ENCODE measurements at regions not wholly inside any gene's neighbourhood (a gene's known extent, or its start where the extent isn't known, plus 50 kb on each side); places are given as distances from the start of the nearest gene placed in this dataset.

GRCh38 chr1:5375481-5375880 is 616.7 kb downstream of the NPHP4 start:
- H3K4me3 ChIP-seq = no peak overlapping the region
- no peak overlapping the region for H3K27ac ChIP-seq
- no peaks in the 10 kb centered on the region for H3K9me3 ChIP-seq
- DNase-seq (peak in 1 of 3 donors; percentile 80), ATAC-seq (peak in 2 of 4 donors; percentile 18 to 79)
- 3% methylated on average over 3 of the region's 6 CpGs for WGBS (ENCODE audit: insufficient coverage, low coverage, low lambda C conversion rate, missing lambda C conversion rate)
- TF ChIP-seq POLR2A (IDR thresholded peaks at IDR 0.05) (no peak), CTCF (IDR thresholded peaks at IDR 0.05) (no peak)
- H3K27me3 ChIP-seq = no peaks in the 10 kb centered on the region
- no peaks in the 10 kb centered on the region for H3K36me3 ChIP-seq
- intact Hi-C loops (cut with DNase I) = no loop called here
- H3K4me1 ChIP-seq = no peaks in the 10 kb centered on the region

- H3K27me3 ChIP-seq = no peaks in the 10 kb centered on the region
- DNase-seq (no peak), ATAC-seq (no peak)
- intact Hi-C loops (cut with DNase I) = no loop called here
- H3K36me3 ChIP-seq = no peaks in the 10 kb centered on the region
- WGBS (ENCODE audit: insufficient coverage, low coverage, low lambda C conversion rate, missing lambda C conversion rate) = 40% methylated on average over 1 of the region's 4 CpGs
- no peak overlapping the region for H3K4me3 ChIP-seq
- no peaks in the 10 kb centered on the region for H3K4me1 ChIP-seq
- H3K9me3 ChIP-seq = no peaks in the 10 kb centered on the region
- no peak overlapping the region for H3K27ac ChIP-seq
- TF ChIP-seq POLR2A (IDR thresholded peaks at IDR 0.05) (no peak), CTCF (IDR thresholded peaks at IDR 0.05) (no peak)
Measured at GRCh38 chr1:5374192-5374591, 618.0 kb downstream of the NPHP4 start.

- Histone ChIP-seq H3K27me3 (no peaks in the 10 kb centered on the region), H3K4me1 (no peaks in the 10 kb centered on the region), H3K27ac (no peak overlapping the region), H3K36me3 (no peaks in the 10 kb centered on the region), H3K9me3 (no peaks in the 10 kb centered on the region), H3K4me3 (no peak overlapping the region)
- DNase-seq (no peak), ATAC-seq (no peak)
- TF ChIP-seq POLR2A (IDR thresholded peaks at IDR 0.05) (no peak), CTCF (IDR thresholded peaks at IDR 0.05) (no peak)
- intact Hi-C loops (cut with DNase I) = no loop called here
- 87% methylated on average over 3 of the region's 4 CpGs for WGBS (ENCODE audit: insufficient coverage, low coverage, low lambda C conversion rate, missing lambda C conversion rate)
Measured at GRCh38 chr1:5373281-5373680, 618.9 kb downstream of the NPHP4 start.

GRCh38 chr1:5371270-5371669 is 621.0 kb downstream of the NPHP4 start:
- TF ChIP-seq POLR2A (IDR thresholded peaks at IDR 0.05) (no peak), CTCF (IDR thresholded peaks at IDR 0.05) (no peak)
- Histone ChIP-seq H3K36me3 (no peaks in the 10 kb centered on the region), H3K27ac (no peak overlapping the region), H3K9me3 (no peaks in the 10 kb centered on the region), H3K4me1 (no peaks in the 10 kb centered on the region), H3K27me3 (no peaks in the 10 kb centered on the region), H3K4me3 (no peak overlapping the region)
- WGBS (ENCODE audit: insufficient coverage, low coverage, low lambda C conversion rate, missing lambda C conversion rate) = 46% methylated on average over 7 of the region's 7 CpGs
- DNase-seq = peak in 1 of 3 donors; percentile 74
- intact Hi-C loops (cut with DNase I) = no loop called here
- peak in 1 of 4 donors; percentile 77 for ATAC-seq

GRCh38 chr1:5370311-5370710 is 621.9 kb downstream of the NPHP4 start:
- Histone ChIP-seq H3K27ac (no peak overlapping the region), H3K27me3 (no peaks in the 10 kb centered on the region), H3K4me1 (no peaks in the 10 kb centered on the region), H3K36me3 (no peaks in the 10 kb centered on the region), H3K9me3 (no peaks in the 10 kb centered on the region), H3K4me3 (no peak overlapping the region)
- intact Hi-C loops (cut with DNase I) = no loop called here
- 57% methylated on average over 3 of the region's 3 CpGs for WGBS (ENCODE audit: insufficient coverage, low coverage, low lambda C conversion rate, missing lambda C conversion rate)
- TF ChIP-seq CTCF (IDR thresholded peaks at IDR 0.05) = no peak
- no peak for TF ChIP-seq POLR2A (IDR thresholded peaks at IDR 0.05)
- DNase-seq (no peak), ATAC-seq (no peak)

Measured in right lobe of liver (tissue), 6 donors.